ENCODE measurements at regions not wholly inside any gene's neighbourhood (a gene's known extent, or its start where the extent isn't known, plus 50 kb on each side); places are given as distances from the start of the nearest gene placed in this dataset.

GRCh38 chr18:76684265-76684664, 138.1 kb upstream of the ZNF236 start:
- Histone ChIP-seq H2AFZ (ENCODE audit: low read length) (no peak overlapping the region), H4K91ac (replicated peaks; ENCODE audit: insufficient read length, low read length) (no peak overlapping the region), H3K14ac (ENCODE audit: insufficient read length) (no peak overlapping the region), H3K23me2 (ENCODE audit: low read depth, low read length) (no peaks in the 10 kb centered on the region), H3K27me3 (replicated peaks in 1 of 4; ENCODE audit: control insufficient read depth in 3 of 4, extremely low read depth in 1 of 4, insufficient read depth in 3 of 4, low read length in 3 of 4) (no peaks in the 10 kb centered on the region), H2BK15ac (ENCODE audit: low read length) (no peak overlapping the region), H2BK20ac (ENCODE audit: low read length) (no peak overlapping the region), H4K5ac (ENCODE audit: insufficient read length, low read depth, low read length) (no peak overlapping the region), H3K79me2 (ENCODE audit: control insufficient read depth in 1 of 2, insufficient read depth in 2 of 2, low read length in 2 of 2) (no peaks in the 10 kb centered on the region), H3K23ac (ENCODE audit: insufficient read length) (no peak overlapping the region), H3K9me3 (ENCODE audit: insufficient read depth in 2 of 2, low read depth in 1 of 2, low read length in 1 of 2) (peaks cover 0 to 5% of the 10 kb centered on the region in 2 experiments; a peak in 1 of 4 replicates), H4K20me1 (replicated peaks in 1 of 2; ENCODE audit: control insufficient read depth in 1 of 2, insufficient read depth in 2 of 2, low read length in 2 of 2) (no peaks in the 10 kb centered on the region), H2BK12ac (ENCODE audit: low read depth, low read length) (no peak overlapping the region), H3K4me3 (ENCODE audit: extremely low read depth in 1 of 4, insufficient read depth in 2 of 4, low read depth in 3 of 4, low read length in 4 of 4) (no peak overlapping the region), H3K36me3 (ENCODE audit: control insufficient read depth in 2 of 4, insufficient read depth in 4 of 4, low read length in 3 of 4) (no peaks in the 10 kb centered on the region), H3K56ac (replicated peaks; ENCODE audit: insufficient read length, low read depth, low read length) (no peak overlapping the region), H3K4me1 (replicated peaks in 1 of 4; ENCODE audit: control insufficient read depth in 3 of 4, insufficient read depth in 4 of 4, low read length in 3 of 4) (peaks cover 0 to 11% (median 0%) of the 10 kb centered on the region in 4 experiments; a peak in 5 of 7 replicates), H2BK120ac (replicated peaks; ENCODE audit: low read depth, low read length) (no peak overlapping the region), H3K4ac (replicated peaks; ENCODE audit: insufficient read length, low read depth, low read length) (no peak overlapping the region), H4K8ac (ENCODE audit: extremely low read depth, insufficient read depth, low read length) (no peak overlapping the region), H3K27ac (ENCODE audit: low read depth, low read length) (no peak overlapping the region), H2AK5ac (ENCODE audit: low read depth, low read length) (no peak overlapping the region), H2BK5ac (ENCODE audit: low read depth, low read length) (no peak overlapping the region), H3K9ac (replicated peaks in 1 of 4; ENCODE audit: extremely low read depth in 1 of 4, low read depth in 3 of 4, low read length in 3 of 4) (no peak overlapping the region), H3K79me1 (ENCODE audit: low read depth, low read length) (no peaks in the 10 kb centered on the region), H3K18ac (ENCODE audit: extremely low read depth, low read length) (no peak overlapping the region), H3K4me2 (ENCODE audit: insufficient read depth in 1 of 2, low read depth in 2 of 2, low read length in 2 of 2) (no peak overlapping the region)
- FAIRE-seq = no peak
- 97% methylated on average over 16 of the region's 16 CpGs; no CpG with 5 or more reads in 1 of the 2 experiments for WGBS, 2 experiments (ENCODE audit: extremely low coverage in 1 of 2, insufficient coverage in 1 of 2, insufficient read length in 1 of 2, insufficient replicate concordance in 2 of 2, low coverage in 1 of 2, low lambda C conversion rate in 2 of 2, missing lambda C conversion rate in 1 of 2)
- ChIA-PET CTCF (ENCODE audit: partially characterized antibody) (interaction anchor here (1.3 to 15.9 kb wide), 6 partner anchors 9 to 285 kb away, joined by 5 to 131 read pairs (median 5); no protein-coding TSS in a partner anchor), POLR2A (ENCODE audit: partially characterized antibody) (interaction anchor here (0.6 kb wide), 1 partner anchor 1454 kb away, joined by 3 read pairs; no protein-coding TSS in a partner anchor)
- DNase-seq (ENCODE audit: low read depth in 1 of 2, low spot score in 2 of 2) = no peak
- TF ChIP-seq MAX (IDR thresholded peaks at IDR 0.05) (no peak), KDM5A (IDR thresholded peaks at IDR 0.05; ENCODE audit: low read length) (no peak), EZH2 (IDR thresholded peaks at IDR 0.05; ENCODE audit: low read depth, low read length, severe bottlenecking) (no peak), YY1 (IDR thresholded peaks at IDR 0.05; ENCODE audit: low read depth, low read length) (no peak), KDM4A (IDR thresholded peaks at IDR 0.05; ENCODE audit: low read depth, low read length, severe bottlenecking) (no peak), SAP30 (IDR thresholded peaks at IDR 0.05; ENCODE audit: insufficient read depth, insufficient replicate concordance, low read length) (no peak), TAF7 (optimal IDR thresholded peaks at IDR 0.05; ENCODE audit: borderline replicate concordance, low read depth, low read length) (no peak), PHF8 (conservative IDR thresholded peaks at IDR 0.05; ENCODE audit: low read depth, low read length) (no peak), CBX8 (IDR thresholded peaks at IDR 0.05; ENCODE audit: borderline replicate concordance, low read depth, low read length) (no peak), HDAC6 (IDR thresholded peaks at IDR 0.05; ENCODE audit: low read depth, low read length) (no peak), BRCA1 (IDR thresholded peaks at IDR 0.05; ENCODE audit: low read depth, low read length) (no peak), JUND (IDR thresholded peaks at IDR 0.05; ENCODE audit: low read length) (no peak), SIN3A (conservative IDR thresholded peaks at IDR 0.05 in 1 of 2, IDR thresholded peaks at IDR 0.05 in 1 of 2; ENCODE audit: low read depth in 1 of 2, low read length in 2 of 2) (no peak), SP1 (IDR thresholded peaks at IDR 0.05; ENCODE audit: low read depth, low read length) (no peak), SIX5 (IDR thresholded peaks at IDR 0.05; ENCODE audit: low read depth, low read length) (no peak)

Data from H1 (cell line).